ENCODE measurements at regions not wholly inside any gene's neighbourhood (a gene's known extent, or its start where the extent isn't known, plus 50 kb on each side); places are given as distances from the start of the nearest gene placed in this dataset.
"Not testable (repeated sequence)": the region's sequence is repeated elsewhere in the genome, so short reads cannot be mapped to it uniquely, and the experiment has no call there.

DNA sequence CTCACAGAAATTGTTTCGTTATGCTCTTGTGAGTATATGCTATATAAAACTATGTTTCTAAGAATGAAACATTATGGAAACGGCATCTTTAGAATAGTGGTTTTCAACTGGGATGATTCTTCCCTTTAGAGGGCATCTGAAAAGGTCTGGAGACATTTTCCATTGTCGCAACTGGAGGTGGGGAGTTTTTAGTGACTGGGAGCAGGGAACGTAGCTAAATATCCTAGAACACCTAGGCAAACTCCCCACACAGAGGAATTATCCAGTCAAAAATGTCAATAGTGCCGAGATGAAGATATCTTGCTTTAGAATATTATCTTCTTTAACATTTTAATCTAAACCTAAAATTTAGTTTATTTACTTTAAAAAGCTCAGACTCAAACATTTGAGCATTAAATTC lies 486.1 kb upstream of the FOXG1 start:
- no peak for DNase-seq (ENCODE audit: low read depth, low spot score)
- in situ Hi-C loops (cut with HindIII; ENCODE audit: low pct_unique_long_range_greater_than_20kb, low sequenced_read_pairs): no loop called here

DNA sequence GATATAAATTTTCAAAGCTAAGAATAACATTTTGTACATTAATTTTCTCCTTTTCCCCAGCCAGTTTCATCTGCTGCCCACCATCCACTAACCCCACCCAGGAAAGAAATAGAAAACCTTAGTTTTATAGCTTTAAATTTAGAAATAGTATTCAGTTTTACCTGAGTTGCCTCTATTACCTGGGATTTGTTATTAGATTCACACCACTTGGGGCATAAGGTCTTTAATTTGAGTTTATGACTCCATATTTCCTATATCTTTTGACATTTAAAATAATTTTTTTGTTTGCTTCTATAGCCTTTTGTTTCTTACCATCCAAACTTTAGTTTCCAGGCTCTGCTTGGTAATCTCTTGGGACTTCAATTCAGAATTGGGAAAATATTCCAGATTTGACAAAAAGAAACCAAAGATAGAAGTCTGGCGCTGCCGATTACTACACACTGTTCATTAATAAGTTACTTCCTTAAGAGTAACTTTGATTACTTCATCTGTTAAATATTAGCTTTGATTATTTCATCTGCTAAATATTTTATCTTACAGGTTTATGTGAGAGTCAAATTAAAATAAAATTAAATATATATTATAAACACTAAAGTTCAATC lies 485.5 kb upstream of the FOXG1 start:
- in situ Hi-C loops (cut with HindIII; ENCODE audit: low pct_unique_long_range_greater_than_20kb, low sequenced_read_pairs): no loop called here
- no peak for DNase-seq (ENCODE audit: low read depth, low spot score)

DNA sequence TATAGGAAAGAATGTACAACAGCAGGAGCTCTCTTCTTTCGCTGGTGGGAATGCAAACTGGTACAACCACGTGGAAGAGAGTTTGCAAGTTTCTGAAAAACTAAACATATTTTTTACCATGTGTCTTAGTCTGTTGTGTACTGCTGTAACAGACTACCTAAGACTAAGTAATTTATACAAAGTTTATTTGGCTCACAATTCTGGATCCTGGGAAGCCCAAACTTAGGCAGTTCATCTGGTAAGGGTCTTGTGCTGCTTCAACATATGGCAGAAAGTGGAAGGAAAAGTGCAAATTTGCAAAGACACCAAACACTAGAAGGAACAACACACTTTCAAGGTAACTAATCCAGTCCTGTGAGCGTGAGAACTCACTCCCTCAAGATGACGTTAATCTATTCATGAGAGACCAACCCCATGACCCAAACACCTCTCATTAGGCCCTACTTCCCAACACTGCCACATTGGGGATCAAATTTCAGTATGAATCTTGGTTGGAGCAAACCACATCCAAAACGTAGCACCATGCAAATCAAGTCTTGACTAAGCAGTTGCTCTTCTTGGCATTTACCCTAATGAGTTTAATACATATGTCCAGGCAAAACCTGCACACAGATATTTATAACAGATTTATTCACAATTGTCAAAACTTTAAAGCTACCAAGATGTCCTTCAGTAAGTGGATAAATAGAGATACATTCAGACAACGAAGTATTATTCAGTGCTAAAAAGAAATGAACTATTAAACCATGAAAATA lies 481.9 kb upstream of the FOXG1 start:
- DNase-seq (ENCODE audit: low read depth, low spot score): no peak
- in situ Hi-C loops (cut with HindIII; ENCODE audit: low pct_unique_long_range_greater_than_20kb, low sequenced_read_pairs): no loop called here

DNA sequence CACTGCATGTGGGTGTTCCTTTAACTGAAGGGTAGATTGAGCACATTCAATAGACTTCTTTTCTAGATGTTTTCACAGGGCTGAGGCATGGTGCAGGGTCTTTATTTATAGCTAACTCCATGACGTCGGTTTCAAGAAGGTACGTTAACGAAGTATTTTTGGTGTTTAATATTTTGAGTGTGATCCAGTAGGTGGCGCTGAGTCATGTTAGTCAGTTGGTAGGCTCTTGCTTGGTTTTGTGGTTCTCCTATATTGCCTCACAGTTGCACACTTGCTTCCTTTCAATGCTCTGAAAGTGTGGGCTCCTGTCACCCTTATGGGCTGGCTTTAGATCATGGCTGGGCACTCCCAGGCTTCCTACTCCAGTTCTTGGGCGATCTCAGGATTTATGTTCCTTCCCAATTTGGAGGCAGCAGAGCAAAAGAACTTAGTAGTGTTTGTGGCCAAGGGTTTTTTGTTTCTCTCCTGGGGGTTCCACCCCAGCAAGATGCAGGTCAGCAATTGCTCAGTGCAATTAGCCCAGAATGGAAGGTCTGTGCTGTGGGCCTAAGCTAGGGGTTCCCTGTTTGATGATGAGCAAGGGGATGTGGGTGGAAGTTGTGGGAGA lies 471.6 kb upstream of the FOXG1 start:
- DNase-seq (ENCODE audit: low read depth, low spot score): peak; percentile 74
- in situ Hi-C loops (cut with HindIII; ENCODE audit: low pct_unique_long_range_greater_than_20kb, low sequenced_read_pairs): no loop called here

DNA sequence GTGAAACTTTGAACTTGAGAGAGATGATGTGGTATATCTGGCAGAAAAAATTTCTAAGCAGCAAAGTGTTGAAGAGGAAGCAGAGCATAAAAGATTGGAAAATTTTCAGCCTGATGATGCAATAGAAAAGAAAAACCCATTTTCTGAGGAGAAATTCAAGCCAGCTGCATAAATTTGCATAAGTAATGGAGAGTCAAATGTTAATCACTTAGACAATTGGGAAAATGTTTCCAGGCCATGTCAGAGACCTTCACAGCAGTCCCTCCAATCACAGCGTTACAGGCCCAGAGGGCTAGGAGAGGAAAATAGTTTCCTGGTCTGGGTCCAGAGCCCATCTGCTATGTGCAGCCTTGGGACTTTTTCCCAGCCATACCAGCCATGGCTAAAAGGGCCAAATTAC lies 469.0 kb upstream of the FOXG1 start:
- in situ Hi-C loops (cut with HindIII; ENCODE audit: low pct_unique_long_range_greater_than_20kb, low sequenced_read_pairs): no loop called here
- DNase-seq (ENCODE audit: low read depth, low spot score): no peak

GRCh38 chr14:28298156-28298555 lies 468.4 kb upstream of the FOXG1 start:
- in situ Hi-C loops (cut with HindIII; ENCODE audit: low pct_unique_long_range_greater_than_20kb, low sequenced_read_pairs): no loop called here

DNA sequence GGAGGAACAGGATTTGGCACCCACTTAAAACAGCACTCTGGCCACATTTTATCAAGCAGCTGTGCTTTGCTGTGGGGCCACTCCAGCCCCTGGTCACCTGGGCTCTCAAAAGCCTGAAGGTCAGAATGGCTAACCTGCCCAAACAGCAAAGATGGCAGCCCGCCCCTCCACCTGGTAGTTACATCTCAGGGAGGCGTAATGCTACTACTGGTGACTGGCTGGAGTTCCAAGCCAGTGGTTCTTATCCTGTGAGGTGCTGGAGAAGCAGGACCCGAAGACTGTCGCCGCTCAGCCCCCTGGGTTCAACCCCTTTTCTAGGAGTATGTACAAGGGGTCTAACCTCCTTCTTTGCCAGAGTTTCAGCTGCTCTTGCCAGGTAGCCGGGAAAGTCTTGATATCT lies 467.4 kb upstream of the FOXG1 start:
- no peak for DNase-seq (ENCODE audit: low read depth, low spot score)
- in situ Hi-C loops (cut with HindIII; ENCODE audit: low pct_unique_long_range_greater_than_20kb, low sequenced_read_pairs): no loop called here

More at GRCh38 chr14:28298156-28298555, 468.4 kb upstream of the FOXG1 start:
- no peak for DNase-seq (ENCODE audit: low read depth, low spot score)

- no peak for DNase-seq (ENCODE audit: low read depth, low spot score)
- in situ Hi-C loops (cut with HindIII; ENCODE audit: low pct_unique_long_range_greater_than_20kb, low sequenced_read_pairs): no loop called here
These were observed 466.2 kb upstream of the FOXG1 start for GRCh38 chr14:28300356-28300755.

DNA sequence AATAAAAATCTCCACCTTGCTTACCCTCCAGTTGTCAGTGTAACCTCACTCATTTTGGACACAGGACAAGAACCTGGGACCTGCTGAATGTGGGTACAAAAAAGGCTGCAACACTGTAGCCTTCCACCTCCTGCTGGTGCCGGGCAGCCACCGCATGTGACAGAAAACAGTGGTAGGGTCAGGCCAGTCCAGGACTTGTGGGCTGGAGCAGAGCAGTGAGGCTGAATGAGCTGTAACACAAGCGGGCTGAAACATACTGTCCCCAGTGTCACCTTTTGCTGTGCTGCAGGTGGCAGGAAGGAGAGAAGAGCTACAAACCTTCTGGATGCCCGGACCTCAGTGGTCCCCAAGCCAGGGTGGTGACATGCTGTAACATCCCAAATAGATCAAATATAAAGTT lies 465.4 kb upstream of the FOXG1 start:
- in situ Hi-C loops (cut with HindIII; ENCODE audit: low pct_unique_long_range_greater_than_20kb, low sequenced_read_pairs): no loop called here
- DNase-seq (ENCODE audit: low read depth, low spot score): no peak

GRCh38 chr14:28303248-28303647 lies 463.3 kb upstream of the FOXG1 start:
- in situ Hi-C loops (cut with HindIII; ENCODE audit: low pct_unique_long_range_greater_than_20kb, low sequenced_read_pairs): no loop called here
- DNase-seq (ENCODE audit: low read depth, low spot score): no peak

DNA sequence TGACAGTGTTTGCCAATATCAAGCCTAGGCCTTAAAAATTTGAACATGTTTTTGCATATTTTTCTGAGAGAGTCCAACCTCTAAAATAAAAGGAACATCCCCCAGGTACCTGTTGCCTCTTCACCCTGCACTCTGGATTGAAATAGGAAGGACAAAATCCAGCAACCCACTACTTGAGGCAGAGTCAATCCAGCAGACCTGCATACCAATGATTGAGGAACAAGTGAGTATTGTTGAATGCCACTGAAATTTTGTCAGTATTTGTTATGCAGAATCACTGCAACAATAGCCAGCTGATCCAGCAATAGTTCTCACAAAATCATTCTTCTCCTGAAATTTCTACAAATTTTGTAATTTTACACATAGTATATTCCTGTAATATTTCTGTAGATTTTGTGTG lies 460.6 kb upstream of the FOXG1 start:
- DNase-seq (ENCODE audit: low read depth, low spot score): no peak
- in situ Hi-C loops (cut with HindIII; ENCODE audit: low pct_unique_long_range_greater_than_20kb, low sequenced_read_pairs): no loop called here

- no peak for DNase-seq (ENCODE audit: low read depth, low spot score)
- in situ Hi-C loops (cut with HindIII; ENCODE audit: low pct_unique_long_range_greater_than_20kb, low sequenced_read_pairs): no loop called here
These were observed 459.1 kb upstream of the FOXG1 start for GRCh38 chr14:28307506-28307905.

- no peak for DNase-seq (ENCODE audit: low read depth, low spot score)
- in situ Hi-C loops (cut with HindIII; ENCODE audit: low pct_unique_long_range_greater_than_20kb, low sequenced_read_pairs): no loop called here
These were observed 457.9 kb upstream of the FOXG1 start for GRCh38 chr14:28308734-28309133.

GRCh38 chr14:28317890-28318675 lies 448.5 kb upstream of the FOXG1 start:
- DNase-seq (ENCODE audit: low read depth, low spot score); in situ Hi-C loops (cut with HindIII; ENCODE audit: low pct_unique_long_range_greater_than_20kb, low sequenced_read_pairs): not testable (repeated sequence)

DNA sequence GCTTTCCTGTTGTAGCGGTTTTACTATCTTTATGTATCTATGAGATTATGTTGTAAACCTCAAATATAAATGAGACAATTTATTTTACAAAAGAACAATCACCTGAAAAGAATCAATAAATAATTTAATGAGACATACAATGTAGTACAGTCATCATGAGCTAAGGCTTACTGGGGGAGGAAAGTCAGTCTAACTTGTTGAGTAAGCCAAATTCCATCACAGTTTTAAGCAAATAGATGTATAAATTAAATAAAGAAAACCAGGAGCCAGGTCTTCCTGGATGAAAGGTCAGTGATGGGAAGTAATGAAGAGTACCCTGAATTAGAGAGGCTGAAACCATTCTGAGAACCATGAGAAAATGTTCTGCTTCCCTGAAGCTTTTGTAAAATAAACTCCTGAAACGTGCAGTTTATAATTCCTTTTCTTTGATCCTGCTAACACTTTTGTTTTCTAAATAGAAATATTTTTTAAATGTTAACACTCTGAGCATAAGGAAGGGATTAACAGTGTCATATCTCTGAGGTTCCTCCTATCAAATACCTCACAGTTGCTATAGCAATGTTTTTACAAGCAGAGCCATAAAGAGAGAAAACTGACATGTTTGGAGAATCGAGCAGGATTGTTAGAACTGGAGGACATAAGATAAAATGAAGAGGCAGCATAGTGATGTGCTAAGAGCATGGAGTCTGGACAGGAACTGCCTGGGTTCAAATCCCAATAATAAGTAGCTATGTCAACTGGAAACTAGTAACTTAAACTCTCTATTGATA lies 444.9 kb upstream of the FOXG1 start:
- in situ Hi-C loops (cut with HindIII; ENCODE audit: low pct_unique_long_range_greater_than_20kb, low sequenced_read_pairs): no loop called here
- no peak for DNase-seq (ENCODE audit: low read depth, low spot score)

DNA sequence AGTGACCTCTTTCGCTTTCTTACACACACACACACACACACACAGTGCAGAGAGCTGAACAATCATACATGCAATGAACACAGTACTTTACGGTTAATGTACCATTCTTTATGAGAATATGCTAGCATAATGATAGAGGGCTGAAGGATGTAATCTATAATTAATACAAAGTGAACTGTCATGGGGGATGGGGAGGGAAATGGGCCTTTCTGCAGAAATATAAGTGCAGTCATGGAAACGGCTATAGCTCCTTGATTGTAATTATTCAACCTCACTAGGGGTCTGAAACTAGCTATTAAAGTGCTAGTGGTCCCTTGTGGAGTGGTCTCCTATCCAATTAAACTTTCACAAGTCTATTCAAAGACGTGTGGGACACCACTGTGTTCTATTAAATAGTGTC lies 443.2 kb upstream of the FOXG1 start:
- in situ Hi-C loops (cut with HindIII; ENCODE audit: low pct_unique_long_range_greater_than_20kb, low sequenced_read_pairs): no loop called here
- no peak for DNase-seq (ENCODE audit: low read depth, low spot score)

DNA sequence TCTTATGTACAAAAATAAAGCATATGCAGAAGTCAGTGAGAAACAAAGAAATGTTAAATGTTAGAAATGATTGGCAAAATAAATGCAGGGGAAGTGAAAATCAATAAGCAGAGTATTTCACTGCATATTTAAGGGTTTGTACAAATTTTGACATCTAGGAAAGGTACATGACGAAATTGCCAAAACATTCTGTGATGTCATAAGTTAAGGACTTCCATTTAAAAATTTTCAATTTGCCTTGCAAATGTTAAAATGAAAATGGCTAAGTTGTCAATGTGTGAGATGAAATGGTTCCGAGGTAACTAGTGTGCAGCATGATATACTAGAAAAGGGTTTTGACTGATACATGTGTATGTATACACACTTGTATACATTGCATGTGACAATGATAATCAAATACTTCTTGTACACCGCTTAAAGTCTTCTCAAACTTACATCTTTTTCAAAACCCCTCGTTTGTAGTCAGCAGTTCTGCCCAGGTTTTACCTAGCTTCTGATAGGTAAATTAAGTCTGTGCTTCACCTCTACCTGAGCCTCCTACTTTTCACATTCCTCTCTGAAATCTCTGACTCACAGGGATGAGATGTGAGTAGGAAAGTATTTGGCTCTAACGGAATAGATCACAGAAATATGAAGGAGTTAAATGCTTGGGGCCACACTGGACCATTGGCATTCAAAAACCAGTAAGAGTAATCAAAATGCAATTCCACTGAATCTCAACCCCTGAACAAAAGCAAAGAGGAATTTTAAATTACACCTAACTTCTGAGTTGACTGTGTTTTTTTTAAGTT lies 442.4 kb upstream of the FOXG1 start:
- no peak for DNase-seq (ENCODE audit: low read depth, low spot score)
- in situ Hi-C loops (cut with HindIII; ENCODE audit: low pct_unique_long_range_greater_than_20kb, low sequenced_read_pairs): no loop called here

All from SK-MEL-5 (cell line).